SK-N-MC (cell line): ENCODE measurements at regions not wholly inside any gene's neighbourhood (a gene's known extent, or its start where the extent isn't known, plus 50 kb on each side); places are given as distances from the start of the nearest gene placed in this dataset.

Experiments used
- EZH2 ChIP-seq: fragments of 200-600 bp; sonication (generic); IDR thresholded peaks from one replicate; pipeline ENCODE4 v1.6.1; 2017; ENCODE audit warnings: antibody characterized with exemption
- POLR2AphosphoS5 ChIP-seq: IDR thresholded peaks from 2 replicates; pipeline ENCODE4 v1.6.1; 2012; ENCODE audit warnings: mild to moderate bottlenecking, low read depth, low read length, borderline replicate concordance

GRCh38 chr4:184274286-184274951, 56.7 kb upstream of the ENPP6 start:
- TF ChIP-seq POLR2AphosphoS5 (no peak), EZH2 (no peak)
